ENCODE measurements at regions not wholly inside any gene's neighbourhood (a gene's known extent, or its start where the extent isn't known, plus 50 kb on each side); places are given as distances from the start of the nearest gene placed in this dataset.

- H3K4me3 ChIP-seq (ENCODE audit: low read depth, low read length) = no peak overlapping the region
- DNase-seq (ENCODE audit: low read depth) = no peak
- TF ChIP-seq CTCF (IDR thresholded peaks at IDR 0.05; ENCODE audit: insufficient read depth, low read depth, low read length, missing control alignments) = no peak
These were observed 252.5 kb upstream of the VWC2 start for GRCh38 chr7:49520951-49521350.

GRCh38 chr7:49522111-49522510 is 251.3 kb upstream of the VWC2 start:
- TF ChIP-seq CTCF (IDR thresholded peaks at IDR 0.05; ENCODE audit: insufficient read depth, low read depth, low read length, missing control alignments) = no peak
- no peak for DNase-seq (ENCODE audit: low read depth)
- no peak overlapping the region for H3K4me3 ChIP-seq (ENCODE audit: low read depth, low read length)

- no peak for TF ChIP-seq CTCF (IDR thresholded peaks at IDR 0.05; ENCODE audit: insufficient read depth, low read depth, low read length, missing control alignments)
- H3K4me3 ChIP-seq (ENCODE audit: low read depth, low read length) = no peak overlapping the region
- DNase-seq (ENCODE audit: low read depth) = no peak
These were observed 249.6 kb upstream of the VWC2 start for GRCh38 chr7:49523870-49524269.

- no peak overlapping the region for H3K4me3 ChIP-seq (ENCODE audit: low read depth, low read length)
- no peak for TF ChIP-seq CTCF (IDR thresholded peaks at IDR 0.05; ENCODE audit: insufficient read depth, low read depth, low read length, missing control alignments)
- no peak for DNase-seq (ENCODE audit: low read depth)
These were observed 246.3 kb upstream of the VWC2 start for GRCh38 chr7:49527182-49527581.

GRCh38 chr7:49530481-49530880 is 243.0 kb upstream of the VWC2 start:
- no peak for DNase-seq (ENCODE audit: low read depth)
- H3K4me3 ChIP-seq (ENCODE audit: low read depth, low read length) = no peak overlapping the region
- TF ChIP-seq CTCF (IDR thresholded peaks at IDR 0.05; ENCODE audit: insufficient read depth, low read depth, low read length, missing control alignments) = no peak

- H3K4me3 ChIP-seq (ENCODE audit: low read depth, low read length) = no peak overlapping the region
- no peak for TF ChIP-seq CTCF (IDR thresholded peaks at IDR 0.05; ENCODE audit: insufficient read depth, low read depth, low read length, missing control alignments)
- no peak for DNase-seq (ENCODE audit: low read depth)
These were observed 209.6 kb upstream of the VWC2 start for GRCh38 chr7:49563693-49564378.

GRCh38 chr7:49564379-49564714 is 209.1 kb upstream of the VWC2 start:
- peak; percentile 26 for DNase-seq (ENCODE audit: low read depth)
- TF ChIP-seq CTCF (IDR thresholded peaks at IDR 0.05; ENCODE audit: insufficient read depth, low read depth, low read length, missing control alignments) = no peak
- H3K4me3 ChIP-seq (ENCODE audit: low read depth, low read length) = no peak overlapping the region

All from GM12865 (cell line).